Non-pigmented ciliary epithelial cell (primary cell): ENCODE measurements at regions not wholly inside any gene's neighbourhood (a gene's known extent, or its start where the extent isn't known, plus 50 kb on each side); places are given as distances from the start of the nearest gene placed in this dataset.
"Not testable (repeated sequence)": the region's sequence is repeated elsewhere in the genome, so short reads cannot be mapped to it uniquely, and the experiment has no call there.

ENCODE experiments used
- DNase-seq: peaks from one replicate; pipeline ENCODE4 v3.0.0-alpha.2; 2010; ENCODE audit warnings: low read depth

DNA sequence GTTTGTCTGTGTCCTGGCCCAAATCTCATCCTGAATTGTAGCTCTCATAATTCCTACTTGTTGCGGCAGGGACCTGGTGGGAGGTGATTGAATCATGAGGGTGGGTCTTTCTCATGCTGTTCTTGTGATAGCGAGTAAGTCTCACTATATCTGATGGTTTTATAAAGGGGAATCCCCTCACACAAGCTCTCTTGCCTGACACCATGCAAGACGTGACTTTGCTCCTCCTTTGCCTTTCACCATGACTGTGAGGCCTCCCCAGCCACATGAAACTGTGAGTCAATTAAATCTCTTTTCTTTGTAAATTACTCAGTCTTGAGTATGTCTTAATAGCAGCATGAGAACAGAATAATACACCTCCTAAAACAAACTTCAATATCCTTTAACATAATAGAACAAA, 1065.6 kb downstream of the PLA2G4A start:
- DNase-seq = no peak

- no peak for DNase-seq
Measured at GRCh38 chr1:187903223-187903622, 1074.5 kb downstream of the PLA2G4A start.

- no peak for DNase-seq
Measured at GRCh38 chr1:187909382-187909781, 1080.6 kb downstream of the PLA2G4A start.

DNA sequence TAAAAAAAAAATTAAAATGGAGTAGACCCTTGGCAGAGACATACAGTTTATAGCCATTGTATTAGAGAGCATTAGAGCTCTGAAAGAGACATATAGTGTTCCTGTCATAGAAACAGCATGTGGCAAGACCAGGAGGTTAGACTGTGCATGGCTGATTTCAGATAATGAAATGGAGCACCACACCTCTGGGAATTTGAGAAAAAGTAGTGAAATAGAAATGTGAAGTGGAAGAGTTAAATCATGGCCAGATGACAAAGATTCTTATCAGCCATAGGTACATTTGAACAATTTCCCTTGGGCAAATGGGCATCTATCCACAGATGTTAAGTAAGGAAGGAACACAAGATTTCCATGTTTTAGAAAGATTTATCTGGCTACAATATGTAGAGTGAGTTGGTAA, 1083.1 kb downstream of the PLA2G4A start:
- DNase-seq = no peak

DNA sequence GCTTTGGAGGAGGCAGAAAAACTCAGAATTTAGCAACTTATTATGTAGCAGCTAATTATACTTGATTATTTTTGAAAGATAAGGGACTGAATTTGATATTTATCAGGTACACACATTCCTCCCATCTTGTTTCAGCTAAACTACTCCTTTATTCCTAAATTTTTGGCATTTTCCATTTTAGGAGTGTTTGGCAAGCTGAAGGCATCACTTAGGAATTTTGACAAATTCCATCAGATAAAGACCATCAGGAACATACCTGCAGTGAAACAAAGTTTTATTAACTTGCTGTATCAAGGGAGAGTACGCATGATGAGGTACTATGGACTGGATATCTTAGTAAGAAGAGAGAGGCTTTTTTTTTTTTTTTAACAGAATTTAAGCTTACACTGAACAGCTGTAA, 1092.2 kb downstream of the PLA2G4A start:
- DNase-seq = no peak

- DNase-seq = no peak
Measured at GRCh38 chr1:187921426-187921825, 1092.7 kb downstream of the PLA2G4A start.

GRCh38 chr1:187922255-187922654, 1093.5 kb downstream of the PLA2G4A start:
- no peak for DNase-seq

GRCh38 chr1:187924252-187924651, 1095.5 kb downstream of the PLA2G4A start:
- DNase-seq = no peak

GRCh38 chr1:187928288-187928687, 1099.5 kb downstream of the PLA2G4A start:
- DNase-seq = peak; percentile 6

DNA sequence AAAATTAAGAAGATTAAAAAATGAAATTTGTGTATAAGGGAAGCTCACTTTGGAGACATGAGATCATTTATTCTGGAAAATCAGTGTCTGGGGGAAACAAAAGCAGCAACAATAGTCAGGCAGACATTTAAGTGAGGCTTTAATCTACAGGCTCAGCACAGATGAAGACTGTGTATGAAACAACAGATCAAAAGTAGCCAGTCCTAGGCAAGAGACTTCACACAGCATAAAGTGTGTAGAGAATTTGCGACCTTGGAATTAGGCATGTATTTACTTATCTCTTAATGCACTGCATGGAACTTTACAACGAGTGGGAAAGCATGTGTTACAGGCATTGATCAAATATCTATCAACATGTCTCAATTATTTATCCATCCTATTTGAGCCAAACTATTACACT, 1099.9 kb downstream of the PLA2G4A start:
- DNase-seq = no peak

DNA sequence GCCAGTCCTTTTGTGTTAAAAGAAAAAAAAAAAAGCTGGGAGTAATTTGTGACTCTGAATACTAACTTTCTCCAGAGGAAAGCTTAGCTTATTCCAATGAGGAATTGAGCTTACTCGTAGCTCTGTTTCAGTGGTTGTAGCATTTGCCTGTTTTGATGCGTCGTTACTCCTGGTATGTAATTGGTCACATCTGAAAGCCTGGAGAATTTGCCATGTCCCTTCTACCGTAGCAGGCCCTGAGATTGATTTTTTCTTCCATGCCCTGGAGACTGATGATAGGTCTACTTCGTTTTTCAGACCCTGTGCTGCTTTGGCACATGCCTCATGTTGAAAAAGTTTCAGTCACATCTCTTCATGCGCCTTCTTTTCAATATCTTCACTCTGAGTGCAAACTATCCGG, 1103.0 kb downstream of the PLA2G4A start:
- no peak for DNase-seq

DNA sequence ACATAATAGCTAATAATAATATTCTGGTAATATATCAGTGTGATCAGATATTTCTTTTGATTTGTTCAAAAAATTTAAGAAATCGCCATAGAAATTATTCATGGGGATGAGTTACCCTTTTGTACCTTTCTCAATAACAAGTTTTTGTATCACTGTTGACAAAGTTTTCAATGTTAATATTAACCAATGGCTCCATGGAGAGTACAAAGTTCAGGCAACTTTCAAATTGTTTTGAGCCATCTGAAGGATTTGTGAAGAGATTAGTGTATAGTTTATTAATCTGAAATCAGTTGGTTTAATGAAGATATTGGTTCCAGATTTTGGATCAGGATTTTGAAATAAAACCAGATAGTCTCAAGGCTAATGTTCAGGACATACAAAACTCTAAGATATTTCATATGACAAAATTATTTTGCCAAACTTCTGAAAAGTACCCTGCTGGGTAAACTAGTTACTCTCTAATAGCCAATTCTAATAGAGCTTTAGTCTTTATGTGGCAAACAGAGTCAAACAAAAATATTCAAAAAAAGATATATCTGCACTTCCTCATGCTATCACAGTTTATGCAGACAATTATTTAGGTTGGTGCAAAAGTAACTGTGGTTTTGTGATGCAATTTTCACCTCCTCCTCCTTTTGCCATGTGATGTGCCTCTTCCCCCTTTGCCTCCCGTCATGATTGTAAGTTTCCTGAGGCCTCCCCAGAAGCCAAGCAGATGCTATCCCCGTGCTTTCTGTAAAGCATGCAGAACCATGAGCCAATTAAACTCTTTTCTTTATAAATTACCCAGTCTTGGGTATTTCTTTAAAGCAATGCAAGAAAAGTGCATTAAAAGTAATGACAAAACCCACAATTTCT, 1105.0 kb downstream of the PLA2G4A start:
- DNase-seq = no peak

GRCh38 chr1:187936667-187937066, 1107.9 kb downstream of the PLA2G4A start:
- DNase-seq = no peak

DNA sequence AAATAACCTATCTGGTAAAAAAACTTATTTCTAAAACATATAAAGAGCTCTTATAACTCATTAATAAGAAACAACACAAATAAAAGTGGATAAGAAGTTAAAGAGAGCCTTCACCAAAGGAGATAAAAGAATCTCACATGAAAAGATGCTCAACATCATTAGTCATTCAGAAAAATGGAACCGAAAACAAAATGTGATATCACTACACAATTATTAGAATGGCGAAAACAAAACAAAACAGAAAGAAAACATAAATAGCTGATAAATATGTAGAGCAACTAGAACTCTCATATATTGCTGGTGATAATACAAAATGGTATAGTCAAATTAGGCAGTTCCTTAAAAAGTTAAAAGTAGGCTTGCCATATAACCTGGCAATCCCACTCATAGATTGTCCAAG, 1109.3 kb downstream of the PLA2G4A start:
- DNase-seq = no peak

GRCh38 chr1:187942986-187943385, 1114.2 kb downstream of the PLA2G4A start:
- no peak for DNase-seq

DNA sequence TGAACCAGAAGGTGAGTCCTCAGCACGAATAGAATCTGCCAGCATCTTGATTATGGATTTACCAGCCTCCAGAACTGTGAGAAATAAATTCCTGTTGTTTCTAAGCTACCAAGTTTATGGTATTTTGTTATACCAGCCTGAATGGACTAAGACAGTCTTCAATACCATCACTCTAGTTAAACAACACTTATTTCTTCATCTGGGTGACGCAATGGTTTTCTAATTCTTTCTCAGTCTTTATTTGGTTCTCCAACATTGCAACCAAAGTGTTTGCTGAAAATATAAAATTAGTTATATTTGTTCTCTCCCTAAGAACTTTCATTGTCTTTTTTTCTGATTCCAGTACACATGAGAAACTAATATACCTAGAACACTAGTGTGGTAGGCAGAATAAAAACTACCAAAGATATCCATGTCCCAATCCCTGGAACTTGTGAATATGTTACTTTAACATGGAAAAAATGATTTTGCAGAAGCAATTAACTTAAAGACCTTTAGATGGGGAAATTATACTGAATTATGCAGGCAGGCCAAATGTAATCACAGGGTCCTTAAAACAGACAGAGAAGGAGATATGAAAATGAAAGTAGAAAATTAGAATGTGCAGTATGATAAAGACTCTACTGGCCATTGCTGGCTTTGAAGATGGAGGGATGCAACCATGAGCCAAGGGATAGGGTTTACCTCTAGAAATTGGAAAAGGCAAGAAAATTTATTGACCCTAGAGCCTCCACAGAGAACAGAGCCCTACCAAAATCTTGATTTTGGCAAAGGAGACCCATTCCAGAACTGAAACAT, 1115.1 kb downstream of the PLA2G4A start:
- DNase-seq = no peak

- DNase-seq = not testable (repeated sequence)
Measured at GRCh38 chr1:187946661-187947060, 1117.9 kb downstream of the PLA2G4A start.

DNA sequence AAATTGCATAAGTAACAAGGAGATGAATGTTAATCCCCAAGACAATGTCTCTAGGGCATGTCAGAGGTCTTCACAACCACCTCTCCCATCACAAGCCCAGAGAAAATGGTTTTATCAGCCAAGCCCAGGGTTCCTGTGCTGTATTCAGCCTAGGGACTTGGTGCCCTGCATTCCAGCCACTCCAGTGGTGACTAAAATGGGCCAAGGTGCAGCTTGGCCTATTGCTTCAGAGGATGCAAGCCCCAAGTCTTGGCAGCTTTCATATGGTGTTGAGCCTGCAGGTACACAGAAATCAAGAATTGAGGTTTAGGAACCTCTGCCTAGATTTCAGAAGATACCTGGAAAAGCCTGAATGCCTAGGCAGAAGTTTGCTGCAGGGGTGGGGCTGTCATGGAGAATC, 1118.6 kb downstream of the PLA2G4A start:
- DNase-seq = no peak

GRCh38 chr1:187948170-187948794, 1119.5 kb downstream of the PLA2G4A start:
- no peak for DNase-seq

DNA sequence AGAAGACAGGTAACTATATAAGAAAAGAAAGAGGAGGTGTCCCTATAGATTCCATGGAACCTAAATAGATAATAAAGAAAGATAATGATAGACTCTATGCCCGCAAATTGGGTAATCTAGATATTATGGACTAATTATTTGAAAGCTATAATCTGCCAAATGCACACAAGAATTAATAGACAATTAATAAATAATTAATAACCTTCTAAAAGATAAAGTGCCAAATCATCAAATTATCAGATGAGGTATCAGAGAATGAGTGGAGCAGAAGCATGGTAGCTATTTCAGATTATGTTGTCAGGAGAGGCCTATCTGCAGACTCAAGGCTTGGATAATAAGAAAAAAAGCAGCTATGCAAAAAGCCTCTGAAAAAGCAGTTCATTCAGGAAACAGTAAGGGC, 1120.8 kb downstream of the PLA2G4A start:
- DNase-seq = no peak

DNA sequence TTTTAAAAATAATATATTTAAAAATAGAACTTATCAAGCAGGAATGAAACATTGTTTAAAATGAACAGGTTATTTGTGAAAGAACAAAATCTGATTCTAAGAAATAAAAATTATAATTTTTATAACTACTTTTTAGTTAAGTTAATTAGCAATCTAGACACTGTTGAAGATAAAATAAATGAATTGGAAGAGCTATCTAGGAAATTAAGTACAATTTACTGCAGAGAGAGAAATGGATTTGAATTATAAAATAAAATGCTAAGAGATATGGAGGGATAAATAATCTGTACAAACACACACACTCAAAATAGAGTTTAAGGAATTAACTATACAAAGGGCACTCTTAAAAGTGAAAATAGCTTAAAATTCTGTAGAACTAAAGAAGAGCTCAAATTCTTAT, 1123.1 kb downstream of the PLA2G4A start:
- no peak for DNase-seq

GRCh38 chr1:187952446-187952845, 1123.7 kb downstream of the PLA2G4A start:
- no peak for DNase-seq

DNA sequence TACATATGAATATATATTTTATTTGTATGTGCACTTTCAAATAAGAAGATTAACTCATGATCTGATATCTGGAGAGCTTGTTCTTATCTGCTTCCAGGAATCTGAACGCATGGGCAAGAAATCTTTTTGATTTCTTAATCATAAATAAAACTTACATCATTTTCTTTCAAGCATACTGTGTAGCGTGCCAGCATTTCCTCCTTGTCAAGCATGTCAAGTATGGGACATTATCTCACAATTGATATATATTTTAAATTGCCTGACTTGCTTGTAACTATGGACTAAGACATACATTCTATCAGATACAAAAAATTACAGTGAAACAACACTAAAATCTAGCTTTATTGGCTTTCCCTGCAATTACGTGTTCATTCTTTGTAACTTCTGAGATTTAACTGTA, 1128.2 kb downstream of the PLA2G4A start:
- DNase-seq = no peak
